Activated B cell treated with CpG ODN at 0.5 μM for 24 hours (primary cell): ENCODE measurements at regions not wholly inside any gene's neighbourhood (a gene's known extent, or its start where the extent isn't known, plus 50 kb on each side); places are given as distances from the start of the nearest gene placed in this dataset.
"Not testable (repeated sequence)": the region's sequence is repeated elsewhere in the genome, so short reads cannot be mapped to it uniquely, and the experiment has no call there.

Experiments used
- ATAC-seq: fragments of 200-7000 bp; cut with Tn5 transposase; one replicate; pipeline ENCODE4 v1.10.0; 2021; ENCODE audit warnings: low read depth, mild to moderate bottlenecking, moderate library complexity
- CTCF ChIA-PET: fragments of 350-600 bp; sonication (Branson Sonifier 250); formaldehyde crosslinking; loops from one replicate; lab custom pipeline; 2021; ENCODE audit warnings: antibody characterized with exemption; lab: Charles Lee
- POLR2A ChIA-PET: fragments of 350-600 bp; sonication (Branson Sonifier 250); formaldehyde crosslinking; loops from one replicate; lab custom pipeline; 2021; ENCODE audit warnings: antibody characterized with exemption; lab: Charles Lee
- DNase-seq: peaks from one replicate; pipeline ENCODE4 v3.0.0; 2022
- H3K27ac Mint-ChIP-seq: one replicate; pipeline ENCODE4 v1.8.0; 2020; ENCODE audit warnings: mixed read lengths
- H3K27me3 Mint-ChIP-seq: one replicate; pipeline ENCODE4 v1.8.0; 2021; ENCODE audit warnings: mixed read lengths
- H3K36me3 Mint-ChIP-seq: one replicate; pipeline ENCODE4 v1.8.0; 2021; ENCODE audit warnings: low read depth, mixed read lengths
- H3K4me1 Mint-ChIP-seq: one replicate; pipeline ENCODE4 v1.8.0; 2021; ENCODE audit warnings: mixed read lengths
- H3K4me3 Mint-ChIP-seq: one replicate; pipeline ENCODE4 v1.8.0; 2020; ENCODE audit warnings: mild to moderate bottlenecking, mixed read lengths
- H3K9me3 Mint-ChIP-seq: one replicate; pipeline ENCODE4 v1.8.0; 2020; ENCODE audit warnings: mixed read lengths
- CTCF ChIP-seq: fragments of 200-600 bp; IDR thresholded peaks from one replicate; pipeline ENCODE4 v1.8.0; 2022; ENCODE audit warnings: antibody characterized with exemption, mild to moderate bottlenecking
- intact Hi-C: fragments of 100-400 bp; cut with micrococcal nuclease; formaldehyde crosslinking; loops from one replicate; pipeline ENCODE4 v1.15.1; 2024

- ChIA-PET POLR2A (no interaction called here), CTCF (no interaction called here)
- DNase-seq = no peak
- no peak for TF ChIP-seq CTCF
- Mint-ChIP-seq H3K9me3 (peaks cover 7% of the 10 kb centered on the region), H3K36me3 (no peaks in the 10 kb centered on the region), H3K27ac (no peak overlapping the region), H3K4me3 (no peak overlapping the region), H3K27me3 (peaks cover 2% of the 10 kb centered on the region), H3K4me1 (no peaks in the 10 kb centered on the region)
- no peak for ATAC-seq
- intact Hi-C loops = no loop called here
These were observed 232.6 kb upstream of the C1orf174 start for GRCh38 chr1:4132352-4133296.

GRCh38 chr1:4133297-4133938 lies 233.3 kb upstream of the C1orf174 start:
- Mint-ChIP-seq H3K4me1 (peaks cover 3% of the 10 kb centered on the region), H3K4me3 (no peak overlapping the region), H3K27me3 (peaks cover 2% of the 10 kb centered on the region), H3K36me3 (no peaks in the 10 kb centered on the region), H3K9me3 (peaks cover 7% of the 10 kb centered on the region), H3K27ac (no peak overlapping the region)
- DNase-seq (no peak), ATAC-seq (no peak)
- intact Hi-C loops = no loop called here
- TF ChIP-seq CTCF = no peak
- ChIA-PET POLR2A (no interaction called here), CTCF (no interaction called here)

DNA sequence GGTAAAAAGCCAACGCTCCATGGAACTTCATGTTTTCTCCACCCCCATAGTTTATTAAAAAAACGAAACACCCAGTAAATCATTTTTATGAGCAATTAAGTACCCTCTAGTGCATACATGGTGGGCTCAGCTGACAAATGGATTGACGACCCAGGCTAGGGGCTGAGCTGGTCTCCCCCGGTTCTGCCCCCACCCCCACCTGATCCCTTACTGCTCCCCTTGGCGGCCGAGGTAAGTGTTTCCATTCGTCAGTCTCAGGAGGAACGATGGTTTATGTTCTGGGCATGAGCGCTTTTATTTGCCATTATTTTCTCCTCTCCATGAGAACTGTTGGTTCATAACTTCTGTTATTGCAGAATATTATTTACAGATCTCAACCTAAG lies 233.9 kb upstream of the C1orf174 start:
- Mint-ChIP-seq H3K4me1 (peaks cover 8% of the 10 kb centered on the region), H3K27me3 (peaks cover 2% of the 10 kb centered on the region), H3K27ac (no peak overlapping the region), H3K36me3 (no peaks in the 10 kb centered on the region), H3K9me3 (peaks cover 7% of the 10 kb centered on the region), H3K4me3 (no peak overlapping the region)
- ATAC-seq (no peak), DNase-seq (no peak)
- intact Hi-C loops = no loop called here
- no peak for TF ChIP-seq CTCF
- CTCF ChIA-PET = no interaction called here
- POLR2A ChIA-PET = no interaction called here

DNA sequence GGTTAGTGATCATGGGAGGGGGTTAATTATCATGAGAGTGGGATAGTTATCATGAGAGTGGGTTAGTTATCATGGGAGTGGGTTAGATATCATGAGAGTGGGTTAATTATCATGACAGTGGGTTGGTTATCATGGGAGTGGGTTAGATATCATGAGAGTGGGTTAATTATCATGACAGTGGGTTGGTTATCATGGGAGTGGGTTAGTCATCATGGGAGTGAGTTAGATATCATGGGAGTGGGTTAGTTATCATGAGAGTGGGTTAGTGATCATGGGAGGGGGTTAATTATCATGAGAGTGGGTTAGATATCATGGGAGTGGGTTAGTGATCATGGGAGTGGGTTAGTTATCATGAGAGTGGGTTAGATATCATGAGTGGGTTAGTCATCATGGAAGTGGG lies 235.8 kb upstream of the C1orf174 start:
- H3K9me3 Mint-ChIP-seq, intact Hi-C loops, CTCF ChIA-PET, DNase-seq, ATAC-seq, POLR2A ChIA-PET, H3K27ac Mint-ChIP-seq, H3K27me3 Mint-ChIP-seq, H3K36me3 Mint-ChIP-seq, H3K4me3 Mint-ChIP-seq: not testable (repeated sequence)
- H3K4me1 Mint-ChIP-seq = peaks cover 12% of the 10 kb centered on the region

DNA sequence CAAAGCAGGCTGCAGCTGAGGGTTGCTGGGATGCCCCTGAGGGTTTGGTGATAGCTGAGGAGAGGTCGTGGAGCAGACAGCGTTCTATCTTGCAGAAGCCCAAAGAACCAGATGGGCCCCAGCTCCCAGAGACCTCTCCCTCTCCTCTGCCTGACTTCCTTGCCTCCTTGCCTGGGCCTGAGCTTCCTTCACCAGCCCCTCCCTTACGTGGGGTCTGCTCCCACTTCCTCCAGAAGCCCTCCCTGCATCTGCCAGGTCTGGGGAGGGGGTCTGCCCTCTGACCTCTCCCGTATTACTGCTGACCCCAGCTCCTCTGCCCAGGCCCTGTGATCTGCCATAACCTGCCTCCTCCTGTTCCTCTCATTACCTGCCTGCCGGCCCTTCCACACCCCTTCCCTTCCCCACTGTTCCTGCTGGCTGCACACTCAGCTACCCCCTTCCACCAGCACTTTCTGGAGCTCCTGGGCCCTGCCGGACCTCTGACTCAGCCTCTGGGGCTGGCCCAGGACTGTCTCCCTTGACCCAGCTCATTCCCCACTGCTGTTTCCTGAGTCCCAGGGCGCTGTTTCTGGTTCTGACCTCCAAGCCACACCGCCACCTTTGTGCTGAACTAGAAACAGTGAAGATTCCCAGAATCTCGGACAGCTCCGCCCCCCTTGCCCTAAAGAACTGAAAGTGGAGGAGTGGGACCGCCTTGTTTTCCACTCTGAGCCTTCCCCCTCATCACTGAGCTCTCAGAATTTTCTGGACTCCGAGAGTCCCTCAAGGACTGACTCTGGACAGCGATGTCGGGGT lies 237.7 kb upstream of the C1orf174 start:
- POLR2A ChIA-PET = interaction anchor here (0.6 kb wide), 1 partner anchor 131 kb away, joined by 3 read pairs; no protein-coding TSS in a partner anchor
- intact Hi-C loops = no loop called here
- Mint-ChIP-seq H3K9me3 (peaks cover 7% of the 10 kb centered on the region), H3K36me3 (no peaks in the 10 kb centered on the region), H3K27me3 (peaks cover 11% of the 10 kb centered on the region), H3K4me1 (peaks cover 12% of the 10 kb centered on the region), H3K27ac (no peak overlapping the region), H3K4me3 (no peak overlapping the region)
- CTCF ChIA-PET = no interaction called here
- ATAC-seq (no peak), DNase-seq (no peak)
- TF ChIP-seq CTCF = no peak
